HFF-Myc (cell line): ENCODE measurements at regions not wholly inside any gene's neighbourhood (a gene's known extent, or its start where the extent isn't known, plus 50 kb on each side); places are given as distances from the start of the nearest gene placed in this dataset.

Source experiments
- DNase-seq: peaks from one replicate; pipeline ENCODE4 v3.0.0-alpha.2; 2011; ENCODE audit warnings: low read depth; ENCODE audit errors: extremely low read depth
- H3K4me3 ChIP-seq: replicated peaks from 2 replicates; pipeline ENCODE4 v1.5.1; 2011; ENCODE audit warnings: low read depth, mild to moderate bottlenecking, control low read depth, low read length
- CTCF ChIP-seq: IDR thresholded peaks from 2 replicates; pipeline ENCODE4 v1.5.1; 2012; ENCODE audit warnings: mild to moderate bottlenecking, low read depth, low read length, control low read depth; ENCODE audit errors: missing control alignments

DNA sequence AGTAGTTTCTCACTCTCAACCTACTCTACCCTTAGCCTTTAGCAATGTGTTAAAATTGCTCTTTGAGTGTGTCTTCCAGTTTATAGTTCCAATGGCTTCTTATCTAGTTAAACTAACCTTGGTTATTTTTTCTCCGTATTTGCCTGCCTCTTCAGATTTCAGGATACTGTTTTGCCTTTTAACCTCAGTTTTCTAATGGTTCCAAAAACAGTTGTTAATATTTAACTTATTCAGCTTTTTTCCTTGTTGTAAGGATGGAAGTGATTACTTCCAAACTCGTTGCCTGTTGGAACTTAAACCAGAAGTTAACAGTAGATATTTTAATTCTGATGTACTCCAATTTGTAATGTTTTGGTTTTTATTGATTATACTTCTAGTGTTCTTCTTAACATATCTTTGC lies 1574.9 kb downstream of the HACE1 start:
- no peak for TF ChIP-seq CTCF
- DNase-seq = no peak
- H3K4me3 ChIP-seq = no peak overlapping the region

DNA sequence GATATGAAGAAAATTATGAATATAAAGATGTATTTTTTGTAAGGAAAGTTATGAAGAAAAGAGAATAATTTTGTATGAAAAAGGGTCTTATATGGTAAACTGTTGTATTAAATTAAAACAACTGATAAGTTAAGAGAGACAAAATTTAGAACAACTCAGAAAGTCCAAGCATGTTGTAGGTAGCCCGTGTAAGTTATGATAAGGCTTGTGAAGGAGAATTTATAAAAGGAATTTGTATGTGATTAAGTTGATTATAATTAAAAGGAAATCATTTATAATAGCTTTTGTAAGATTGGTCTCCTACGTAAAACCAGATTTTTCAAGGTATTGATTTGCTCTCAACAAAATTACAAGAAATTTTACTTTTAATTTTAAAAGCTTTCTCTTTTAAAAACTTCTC lies 1579.3 kb downstream of the HACE1 start:
- DNase-seq = no peak
- no peak for TF ChIP-seq CTCF

GRCh38 chr6:103277936-103278335 lies 1581.8 kb downstream of the HACE1 start:
- DNase-seq = no peak
- TF ChIP-seq CTCF = no peak
- no peak overlapping the region for H3K4me3 ChIP-seq

More for the DNA sequence above, 1579.3 kb downstream of the HACE1 start:
- H3K4me3 ChIP-seq = no peak overlapping the region

- no peak for TF ChIP-seq CTCF
- H3K4me3 ChIP-seq = no peak overlapping the region
- no peak for DNase-seq
These were observed 1586.7 kb downstream of the HACE1 start for GRCh38 chr6:103273048-103273447.

DNA sequence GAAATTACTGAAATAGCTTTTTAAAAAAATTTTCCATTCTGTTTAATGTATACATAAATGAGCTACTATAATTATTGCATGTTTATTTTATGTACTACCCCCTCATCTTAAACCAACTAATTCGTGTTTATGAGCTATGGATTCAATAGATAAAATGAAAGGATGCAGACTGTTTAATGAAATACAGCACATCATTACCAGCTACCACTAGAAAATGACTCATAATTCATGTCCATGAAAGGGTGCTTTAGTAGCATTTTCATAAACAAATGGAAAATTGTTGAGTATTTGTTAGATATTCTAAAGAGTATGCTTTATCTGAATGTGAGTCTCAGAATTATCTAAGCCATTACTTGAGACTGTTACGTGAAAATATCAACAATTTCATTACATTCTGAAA lies 1590.1 kb downstream of the HACE1 start:
- TF ChIP-seq CTCF = no peak
- DNase-seq = no peak
- no peak overlapping the region for H3K4me3 ChIP-seq

DNA sequence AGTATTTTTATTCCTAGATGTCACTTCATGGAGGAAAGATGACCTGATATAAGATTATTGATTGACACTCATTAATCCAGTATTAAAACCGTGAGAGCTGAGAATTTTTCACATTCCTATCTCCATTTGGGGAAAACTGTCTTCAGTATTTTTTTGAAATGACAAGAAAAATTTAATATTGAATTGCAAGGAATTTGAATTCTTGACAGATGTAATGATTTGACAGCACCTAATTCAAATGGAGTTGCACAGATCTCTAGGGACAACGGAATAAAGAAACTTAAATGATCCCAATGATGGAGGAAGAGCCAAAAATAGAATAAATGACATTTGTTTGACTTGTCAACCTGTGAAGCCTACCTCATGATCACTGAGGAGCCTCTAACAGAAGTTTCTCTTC lies 1591.4 kb downstream of the HACE1 start:
- no peak for DNase-seq
- no peak for TF ChIP-seq CTCF
- no peak overlapping the region for H3K4me3 ChIP-seq

GRCh38 chr6:103264020-103264419 lies 1595.7 kb downstream of the HACE1 start:
- no peak overlapping the region for H3K4me3 ChIP-seq
- DNase-seq = no peak
- TF ChIP-seq CTCF = no peak
